Neuron (in vitro differentiated cells): ENCODE measurements at regions not wholly inside any gene's neighbourhood (a gene's known extent, or its start where the extent isn't known, plus 50 kb on each side); places are given as distances from the start of the nearest gene placed in this dataset.

Source experiments
- H2AFZ ChIP-seq: one replicate; pipeline ENCODE4 v1.6.1; 2013; ENCODE audit warnings: low read depth, mild to moderate bottlenecking, inconsistent platforms, low read length, moderate library complexity
- H3K27me3 ChIP-seq: one replicate; pipeline ENCODE4 v1.6.1; 2013; ENCODE audit warnings: low read length; ENCODE audit not compliant: insufficient read depth
- H3K36me3 ChIP-seq: one replicate; pipeline ENCODE4 v1.6.1; 2013; ENCODE audit warnings: low read length; ENCODE audit not compliant: insufficient read depth
- H3K4me1 ChIP-seq: one replicate; pipeline ENCODE4 v1.6.1; 2013; ENCODE audit warnings: low read length; ENCODE audit not compliant: insufficient read depth
- H3K4me3 ChIP-seq: 2 replicates; pipeline ENCODE4 v1.5.1; 2013; ENCODE audit warnings: mild to moderate bottlenecking, low read length, moderate library complexity
- H3K9me3 ChIP-seq: one replicate; pipeline ENCODE4 v1.6.1; 2013; ENCODE audit warnings: low read length

DNA sequence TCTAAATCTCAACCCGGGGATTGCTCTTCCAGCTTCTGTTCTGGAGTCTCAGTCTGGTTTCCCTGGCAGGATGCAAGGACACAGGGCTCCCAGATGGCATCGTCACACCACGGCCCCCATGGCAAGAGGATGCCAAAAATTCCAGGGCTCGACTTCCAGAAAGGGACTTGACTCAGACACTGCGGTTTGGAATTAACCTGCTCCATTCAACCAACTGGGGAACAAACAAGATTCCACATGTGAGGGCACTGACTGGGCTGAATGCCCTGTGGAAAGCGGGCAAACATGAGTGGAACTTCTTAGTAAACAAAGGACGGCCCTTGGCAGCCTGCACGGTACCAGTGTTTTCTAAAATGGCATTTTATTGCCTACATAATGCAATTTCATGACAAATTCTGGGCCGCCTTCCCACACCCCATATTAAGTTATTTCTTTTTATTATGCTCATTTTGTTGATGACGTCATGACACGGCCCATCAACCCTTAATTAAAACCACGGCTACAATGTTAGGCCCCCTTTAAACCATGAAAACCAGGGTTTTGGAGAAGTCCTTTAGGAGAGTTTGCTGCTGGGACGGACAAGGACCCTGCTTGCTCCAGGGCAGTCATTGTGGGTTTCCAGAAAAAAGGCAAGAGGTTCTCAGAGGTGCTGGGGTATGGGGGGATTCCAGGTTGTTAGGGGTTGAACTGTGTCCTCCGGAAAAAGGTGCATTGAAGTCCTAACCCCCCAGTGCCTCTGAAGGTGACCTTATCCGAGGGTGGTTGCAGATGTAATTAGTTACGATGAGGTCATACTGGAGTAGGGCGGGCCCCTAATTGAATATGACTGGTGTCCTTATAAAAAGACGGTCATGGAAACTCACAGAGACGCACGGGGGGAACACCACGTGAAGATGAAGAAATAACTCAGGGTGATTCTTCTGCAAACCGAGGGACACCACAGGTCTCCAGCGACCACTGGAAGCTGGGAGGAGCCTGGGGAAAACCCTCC, 205.6 kb downstream of the FOXL1 start:
- H3K4me3 ChIP-seq: no peak overlapping the region
- H3K27me3 ChIP-seq: no peaks in the 10 kb centered on the region
- H3K9me3 ChIP-seq: no peaks in the 10 kb centered on the region
- no peaks in the 10 kb centered on the region for H3K4me1 ChIP-seq
- H2AFZ ChIP-seq: no peak overlapping the region
- no peaks in the 10 kb centered on the region for H3K36me3 ChIP-seq

DNA sequence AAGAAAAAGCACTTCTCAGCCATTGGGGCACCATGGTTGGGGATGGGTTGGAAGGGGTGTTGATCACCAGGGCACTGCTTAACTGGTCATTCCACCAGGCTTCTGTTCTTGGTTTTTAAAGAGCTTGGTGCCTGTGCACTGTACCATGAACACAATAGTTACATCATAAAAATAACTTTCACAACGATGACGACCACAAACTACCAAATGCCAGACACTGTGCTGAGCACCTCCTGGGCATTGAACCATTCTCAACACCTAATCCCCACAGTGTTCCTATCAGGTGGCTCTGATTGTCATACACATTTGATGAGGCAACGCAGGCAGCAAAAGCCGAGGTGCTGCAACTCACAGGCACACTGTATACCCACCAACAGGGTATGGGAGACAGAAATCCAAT, 208.0 kb downstream of the FOXL1 start:
- Histone ChIP-seq H3K36me3 (no peaks in the 10 kb centered on the region), H3K4me1 (no peaks in the 10 kb centered on the region), H3K27me3 (no peaks in the 10 kb centered on the region), H2AFZ (no peak overlapping the region), H3K9me3 (no peaks in the 10 kb centered on the region), H3K4me3 (no peak overlapping the region)

DNA sequence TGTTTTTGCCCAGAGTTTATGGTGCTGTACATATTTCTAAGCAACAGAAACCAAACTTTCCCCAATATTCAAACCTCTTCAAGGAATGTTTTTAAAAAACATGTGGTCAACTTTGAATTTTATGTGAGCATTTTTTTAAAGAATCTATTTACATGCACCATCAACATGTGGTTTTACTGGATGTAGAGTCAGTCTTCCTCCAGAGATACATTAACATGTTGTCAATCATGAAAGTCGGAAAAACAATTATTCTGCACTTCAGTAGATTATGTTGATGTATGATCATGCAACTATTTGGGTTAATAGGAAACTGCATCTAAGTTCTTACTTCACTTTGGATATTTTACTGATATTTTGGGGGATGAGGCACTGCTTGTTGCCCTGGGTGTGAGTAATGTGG, 208.6 kb downstream of the FOXL1 start:
- Histone ChIP-seq H2AFZ (no peak overlapping the region), H3K9me3 (no peaks in the 10 kb centered on the region), H3K27me3 (no peaks in the 10 kb centered on the region), H3K4me1 (no peaks in the 10 kb centered on the region), H3K4me3 (no peak overlapping the region), H3K36me3 (no peaks in the 10 kb centered on the region)

- H3K36me3 ChIP-seq: no peaks in the 10 kb centered on the region
- H3K9me3 ChIP-seq: no peaks in the 10 kb centered on the region
- H3K27me3 ChIP-seq: no peaks in the 10 kb centered on the region
- H3K4me1 ChIP-seq: no peaks in the 10 kb centered on the region
- H2AFZ ChIP-seq: no peak overlapping the region
- no peak overlapping the region for H3K4me3 ChIP-seq
Measured at GRCh38 chr16:86787538-86787937, 209.2 kb downstream of the FOXL1 start.

- Histone ChIP-seq H2AFZ (no peak overlapping the region), H3K27me3 (no peaks in the 10 kb centered on the region), H3K36me3 (no peaks in the 10 kb centered on the region), H3K4me1 (no peaks in the 10 kb centered on the region), H3K4me3 (no peak overlapping the region), H3K9me3 (no peaks in the 10 kb centered on the region)
Measured at GRCh38 chr16:86789621-86790051, 211.3 kb downstream of the FOXL1 start.

GRCh38 chr16:86791287-86792035, 213.1 kb downstream of the FOXL1 start:
- no peak overlapping the region for H3K4me3 ChIP-seq
- H3K27me3 ChIP-seq: no peaks in the 10 kb centered on the region
- no peaks in the 10 kb centered on the region for H3K9me3 ChIP-seq

GRCh38 chr16:86794216-86794864, 216.0 kb downstream of the FOXL1 start:
- no peaks in the 10 kb centered on the region for H3K27me3 ChIP-seq
- H3K9me3 ChIP-seq: no peaks in the 10 kb centered on the region
- no peaks in the 10 kb centered on the region for H3K4me1 ChIP-seq
- H3K36me3 ChIP-seq: no peaks in the 10 kb centered on the region
- H2AFZ ChIP-seq: no peak overlapping the region
- H3K4me3 ChIP-seq: no peak overlapping the region

More at GRCh38 chr16:86791287-86792035, 213.1 kb downstream of the FOXL1 start:
- Histone ChIP-seq H3K36me3 (no peaks in the 10 kb centered on the region), H2AFZ (no peak overlapping the region), H3K4me1 (no peaks in the 10 kb centered on the region)

DNA sequence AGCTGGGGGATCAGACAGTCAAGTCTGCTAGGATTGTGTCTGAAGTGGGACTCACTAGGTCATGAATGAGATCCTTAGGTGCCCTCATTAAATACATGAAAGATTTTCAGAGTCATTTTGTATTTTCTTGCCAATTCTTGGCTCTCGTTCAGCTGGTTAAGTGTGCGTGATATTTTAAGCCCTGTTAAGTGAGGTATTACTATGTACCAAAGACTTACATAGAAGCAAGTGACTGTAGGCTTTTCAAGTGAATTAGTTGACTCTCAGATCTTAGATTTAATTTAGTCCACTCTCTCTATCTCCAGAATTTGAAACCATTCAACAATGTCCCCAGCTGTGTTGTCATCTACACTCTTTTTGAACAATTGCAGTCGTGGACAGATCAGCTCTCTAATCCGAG, 219.4 kb downstream of the FOXL1 start:
- Histone ChIP-seq H3K27me3 (no peaks in the 10 kb centered on the region), H3K4me1 (no peaks in the 10 kb centered on the region), H2AFZ (no peak overlapping the region), H3K4me3 (no peak overlapping the region), H3K9me3 (no peaks in the 10 kb centered on the region), H3K36me3 (no peaks in the 10 kb centered on the region)

DNA sequence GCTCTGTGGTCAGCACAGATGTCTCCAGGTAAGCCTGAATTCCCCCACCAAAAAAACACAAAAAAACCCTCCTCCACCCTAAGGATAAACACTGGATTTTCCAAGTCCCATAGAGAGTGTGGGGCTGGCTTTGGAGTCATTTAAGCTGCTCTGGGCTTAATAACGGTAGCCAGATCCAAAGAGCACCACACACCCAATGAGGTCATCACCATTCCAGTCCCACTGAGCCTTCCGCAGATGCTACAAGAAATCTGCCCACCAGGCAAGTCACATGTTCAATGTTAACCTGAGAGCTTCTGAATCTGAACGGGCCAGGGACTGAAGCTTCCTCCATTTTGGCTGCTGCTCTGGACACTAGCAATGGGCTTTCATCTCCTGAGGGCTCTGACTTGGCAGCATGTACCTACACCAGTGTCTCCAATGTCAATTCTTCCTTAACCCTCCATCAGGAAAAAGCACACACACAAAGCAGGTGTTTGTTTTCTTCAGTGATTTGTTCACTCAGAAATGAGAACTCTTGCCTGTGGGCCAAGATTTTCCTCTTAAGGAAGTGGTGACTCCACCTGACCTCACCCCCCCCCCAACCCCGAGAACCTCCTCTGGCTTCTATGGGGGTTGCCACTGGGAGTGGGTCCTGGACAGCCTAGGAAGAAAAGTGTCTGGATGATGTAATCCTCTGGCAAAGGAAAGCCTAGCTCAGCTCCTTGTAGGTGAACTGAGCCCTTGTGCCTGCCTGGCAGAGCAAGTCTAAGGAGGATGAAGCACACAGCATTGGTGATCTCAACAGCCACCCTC, 220.1 kb downstream of the FOXL1 start:
- H2AFZ ChIP-seq: no peak overlapping the region
- no peaks in the 10 kb centered on the region for H3K4me1 ChIP-seq
- no peak overlapping the region for H3K4me3 ChIP-seq
- no peaks in the 10 kb centered on the region for H3K9me3 ChIP-seq
- H3K27me3 ChIP-seq: no peaks in the 10 kb centered on the region
- no peaks in the 10 kb centered on the region for H3K36me3 ChIP-seq

DNA sequence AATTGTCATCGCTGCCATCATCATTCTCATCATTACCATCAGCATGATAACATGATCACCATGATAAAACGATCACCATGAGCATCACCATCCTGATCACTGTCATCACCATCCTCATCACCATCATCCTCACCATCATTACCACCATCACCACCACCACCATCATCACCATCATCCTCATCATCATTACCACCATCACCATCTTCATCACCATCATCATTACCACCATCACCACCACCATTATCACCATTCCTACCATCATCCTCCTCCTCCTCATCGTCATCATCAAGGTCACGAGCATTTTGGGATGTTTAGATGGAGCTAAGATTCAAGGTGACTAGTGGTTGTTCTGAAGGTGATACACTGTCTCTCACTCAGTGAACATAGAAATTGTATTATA, 221.0 kb downstream of the FOXL1 start:
- no peak overlapping the region for H2AFZ ChIP-seq
- no peaks in the 10 kb centered on the region for H3K27me3 ChIP-seq
- no peaks in the 10 kb centered on the region for H3K36me3 ChIP-seq
- H3K4me1 ChIP-seq: no peaks in the 10 kb centered on the region
- no peak overlapping the region for H3K4me3 ChIP-seq
- no peaks in the 10 kb centered on the region for H3K9me3 ChIP-seq

GRCh38 chr16:86800894-86801293, 222.5 kb downstream of the FOXL1 start:
- Histone ChIP-seq H3K36me3 (no peaks in the 10 kb centered on the region), H3K9me3 (no peaks in the 10 kb centered on the region), H3K4me1 (no peaks in the 10 kb centered on the region), H2AFZ (no peak overlapping the region), H3K4me3 (no peak overlapping the region), H3K27me3 (no peaks in the 10 kb centered on the region)

GRCh38 chr16:86802013-86802412, 223.7 kb downstream of the FOXL1 start:
- Histone ChIP-seq H3K4me1 (no peaks in the 10 kb centered on the region), H3K27me3 (no peaks in the 10 kb centered on the region), H3K9me3 (no peaks in the 10 kb centered on the region), H3K4me3 (no peak overlapping the region), H2AFZ (no peak overlapping the region), H3K36me3 (no peaks in the 10 kb centered on the region)
